ENCODE measurements at regions not wholly inside any gene's neighbourhood (a gene's known extent, or its start where the extent isn't known, plus 50 kb on each side); places are given as distances from the start of the nearest gene placed in this dataset.

DNA sequence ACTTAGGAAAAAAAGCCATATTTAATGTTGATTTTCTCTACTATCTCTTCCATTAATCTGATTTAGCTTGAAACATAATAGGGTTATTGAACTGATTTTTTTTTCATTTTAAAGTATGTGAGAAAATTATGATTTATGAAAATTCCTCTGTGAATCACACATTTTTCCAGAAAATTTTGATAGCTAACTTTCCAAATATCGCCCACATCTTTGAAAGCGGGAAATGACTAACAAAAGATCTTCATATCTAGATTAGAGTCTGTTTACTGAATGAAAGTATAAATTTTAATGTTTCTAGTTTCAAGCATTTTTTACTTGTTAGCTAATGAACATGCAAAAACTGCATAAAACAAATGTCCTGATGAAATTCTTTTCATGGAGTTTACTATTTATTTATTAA, 97.4 kb downstream of the POSTN start:
- TF ChIP-seq CTCF (CRISPR knock-in tag; IDR thresholded peaks at IDR 0.05) (no peak), ZNF292 (CRISPR knock-in tag; IDR thresholded peaks at IDR 0.05; ENCODE audit: borderline replicate concordance, low read depth) (no peak), ZFP36 (IDR thresholded peaks at IDR 0.05; ENCODE audit: borderline replicate concordance, low read depth, low read length, partially characterized antibody) (no peak), RAD21 (CRISPR knock-in tag; IDR thresholded peaks at IDR 0.05) (no peak), MTA1 (CRISPR knock-in tag; IDR thresholded peaks at IDR 0.05; ENCODE audit: borderline replicate concordance) (no peak), RXRA (CRISPR knock-in tag; IDR thresholded peaks at IDR 0.05) (no peak), MTA3 (CRISPR knock-in tag; IDR thresholded peaks at IDR 0.05) (no peak), HMGXB4 (CRISPR knock-in tag; IDR thresholded peaks at IDR 0.05; ENCODE audit: borderline replicate concordance in 1 of 2, low read depth in 1 of 2) (no peak), ZBTB7B (CRISPR knock-in tag; IDR thresholded peaks at IDR 0.05) (no peak), ZNF136 (CRISPR knock-in tag; IDR thresholded peaks at IDR 0.05; ENCODE audit: low read depth) (no peak), EP300 (IDR thresholded peaks at IDR 0.05; ENCODE audit: low read depth in 2 of 2, low read length in 2 of 2) (no peak), EP300 (CRISPR knock-in tag; IDR thresholded peaks at IDR 0.05; ENCODE audit: borderline replicate concordance) (no peak), ZNF205 (CRISPR knock-in tag; IDR thresholded peaks at IDR 0.05) (no peak), ZFP82 (CRISPR knock-in tag; IDR thresholded peaks at IDR 0.05; ENCODE audit: borderline replicate concordance) (no peak)
- TF ChIP-seq, protein P1, sequence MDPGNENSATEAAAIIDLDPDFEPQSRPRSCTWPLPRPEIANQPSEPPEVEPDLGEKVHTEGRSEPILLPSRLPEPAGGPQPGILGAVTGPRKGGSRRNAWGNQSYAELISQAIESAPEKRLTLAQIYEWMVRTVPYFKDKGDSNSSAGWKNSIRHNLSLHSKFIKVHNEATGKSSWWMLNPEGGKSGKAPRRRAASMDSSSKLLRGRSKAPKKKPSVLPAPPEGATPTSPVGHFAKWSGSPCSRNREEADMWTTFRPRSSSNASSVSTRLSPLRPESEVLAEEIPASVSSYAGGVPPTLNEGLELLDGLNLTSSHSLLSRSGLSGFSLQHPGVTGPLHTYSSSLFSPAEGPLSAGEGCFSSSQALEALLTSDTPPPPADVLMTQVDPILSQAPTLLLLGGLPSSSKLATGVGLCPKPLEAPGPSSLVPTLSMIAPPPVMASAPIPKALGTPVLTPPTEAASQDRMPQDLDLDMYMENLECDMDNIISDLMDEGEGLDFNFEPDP (CRISPR knock-in tag; conservative IDR thresholded peaks at IDR 0.05): no peak

Measured in HepG2 (cell line).